SK-N-SH (cell line): ENCODE measurements at regions not wholly inside any gene's neighbourhood (a gene's known extent, or its start where the extent isn't known, plus 50 kb on each side); places are given as distances from the start of the nearest gene placed in this dataset.

Experiments used
- CTCF ChIA-PET: fragments of 300-600, 350-600 bp; formaldehyde crosslinking; extraction: SDS; loops from one replicate; lab custom pipeline; 2021; lab: Yijun Ruan, JAX
- POLR2A ChIA-PET: fragments of 350-600 bp; sonication (Branson Sonifier 250); formaldehyde crosslinking; extraction: SDS; loops from one replicate; lab custom pipeline; 2020; ENCODE audit warnings: antibody characterized with exemption, inconsistent platforms; lab: Yijun Ruan, JAX
- DNase-seq: peaks from one replicate; pipeline ENCODE4 v3.0.0; 2012
- H2AFZ ChIP-seq: fragments of 200-600 bp; sonication (generic); 2 replicates; pipeline ENCODE4 v1.8.1; 2016; ENCODE audit warnings: antibody characterized with exemption, mild to moderate bottlenecking, low read depth
- H3F3A ChIP-seq: fragments of 200-600 bp; sonication (generic); replicated peaks from 2 replicates; pipeline ENCODE3; 2016; ENCODE audit warnings: antibody characterized with exemption, mild to moderate bottlenecking; ENCODE audit not compliant: insufficient read depth
- H3K27ac ChIP-seq, 2 experiments: fragments of 200-500 bp in 1 of 2; fragments of 200-600 bp in 1 of 2; sonication (Bioruptor generic) in 1 of 2; sonication (generic), shearing (Covaris generic) in 1 of 2; 2 replicates each; pipeline versions ENCODE4 v1.5.1 to v1.6.1; 2014 to 2016; ENCODE audit warnings: low read depth in 2 of 2, inconsistent platforms in 1 of 2, low read length in 1 of 2, mild to moderate bottlenecking in 1 of 2, mixed read lengths in 1 of 2
- H3K27me3 ChIP-seq: fragments of 200-600 bp; sonication (generic), shearing (Covaris generic); 2 replicates; pipeline ENCODE4 v1.6.1; 2016; ENCODE audit warnings: mixed run types; ENCODE audit not compliant: insufficient read depth
- H3K36me3 ChIP-seq, 2 experiments: fragments of 200-500 bp in 1 of 2; fragments of 200-600 bp in 1 of 2; sonication (Bioruptor generic) in 1 of 2; sonication (generic) in 1 of 2; replicated peaks in 1 of 2; 2 replicates each; pipeline versions ENCODE3 to v1.5.1; 2014 to 2016; ENCODE audit warnings: low read length in 1 of 2, mild to moderate bottlenecking in 1 of 2; ENCODE audit not compliant: insufficient read depth in 2 of 2, control insufficient read depth in 1 of 2
- H3K4me1 ChIP-seq, 2 experiments: fragments of 200-500 bp in 1 of 2; fragments of 200-600 bp in 1 of 2; sonication (Bioruptor generic) in 1 of 2; sonication (generic), shearing (Covaris generic) in 1 of 2; 2 replicates each; pipeline versions ENCODE4 v1.5.1 to v1.6.1; 2014 to 2016; ENCODE audit warnings: low read depth in 1 of 2, low read length in 1 of 2, mixed run types in 1 of 2; ENCODE audit not compliant: insufficient read depth in 2 of 2, control insufficient read depth in 1 of 2
- H3K4me2 ChIP-seq: fragments of 200-600 bp; sonication (generic), shearing (Covaris generic); 2 replicates; pipeline ENCODE4 v1.6.1; 2017; ENCODE audit warnings: mixed run types
- H3K4me3 ChIP-seq, 2 experiments: fragments of 200-500 bp in 1 of 2; fragments of 200-600 bp in 1 of 2; sonication (Bioruptor generic) in 1 of 2; sonication (generic), shearing (Covaris generic) in 1 of 2; 2 replicates each; pipeline versions ENCODE4 v1.5.1 to v1.8.1; 2014 to 2016; ENCODE audit warnings: low read depth in 2 of 2, inconsistent platforms in 1 of 2, low read length in 1 of 2, mild to moderate bottlenecking in 1 of 2, mixed read lengths in 1 of 2, moderate library complexity in 1 of 2
- H3K79me2 ChIP-seq: fragments of 200-600 bp; sonication (generic); 2 replicates; pipeline ENCODE4 v1.8.1; 2017; ENCODE audit warnings: mild to moderate bottlenecking; ENCODE audit not compliant: insufficient read depth
- H3K9ac ChIP-seq: fragments of 200-600 bp; sonication (generic); 2 replicates; pipeline ENCODE4 v1.6.1; 2017; ENCODE audit warnings: mixed run types
- H3K9me2 ChIP-seq: fragments of 200-600 bp; sonication (generic); 2 replicates; pipeline ENCODE4 v1.6.1; 2017; ENCODE audit warnings: mixed run types
- H3K9me3 ChIP-seq: fragments of 200-600 bp; sonication (generic); 2 replicates; pipeline ENCODE4 v1.6.1; 2017; ENCODE audit warnings: mixed run types, mild to moderate bottlenecking, moderate library complexity
- H4K20me1 ChIP-seq: fragments of 200-600 bp; sonication (generic); 2 replicates; pipeline ENCODE4 v1.6.1; 2017; ENCODE audit warnings: mild to moderate bottlenecking, mixed run types; ENCODE audit not compliant: insufficient read depth
- CHD2 ChIP-seq: fragments of 150-350 bp; IDR thresholded peaks from 2 replicates; pipeline ENCODE4 v1.6.1; 2018; ENCODE audit warnings: low read length; ENCODE audit not compliant: partially characterized antibody
- CTCF ChIP-seq: fragments of 200-600 bp; sonication (generic); IDR thresholded peaks from 2 replicates; pipeline ENCODE4 v1.6.1; 2017; ENCODE audit warnings: antibody characterized with exemption, mild to moderate bottlenecking, moderate library complexity
- ELF1 ChIP-seq: IDR thresholded peaks from 2 replicates; pipeline ENCODE4 v1.4.0; 2012
- EZH2phosphoT487 ChIP-seq: fragments of 200-600 bp; sonication (generic); IDR thresholded peaks from 2 replicates; pipeline ENCODE4 v1.6.1; 2017; ENCODE audit warnings: low read depth, mixed run types, mild to moderate bottlenecking, antibody characterized with exemption, moderate library complexity, borderline replicate concordance
- FOSL2 ChIP-seq: IDR thresholded peaks from 2 replicates; pipeline ENCODE4 v1.4.0; 2012; ENCODE audit warnings: low read depth, mild to moderate bottlenecking, moderate library complexity, borderline replicate concordance
- FOXJ3 ChIP-seq: sonication (generic); formaldehyde crosslinking; IDR thresholded peaks from 2 replicates; pipeline ENCODE4 v1.5.1; 2020; ENCODE audit warnings: mild to moderate bottlenecking, missing genetic modification reagents
- MAX ChIP-seq: IDR thresholded peaks from 2 replicates; pipeline ENCODE4 v1.4.0; 2012; ENCODE audit warnings: low read depth
- MEF2A ChIP-seq: IDR thresholded peaks from 2 replicates; pipeline ENCODE4 v1.4.0; 2012; ENCODE audit warnings: low read depth, borderline replicate concordance
- MXI1 ChIP-seq: IDR thresholded peaks from 2 replicates; pipeline ENCODE4 v1.6.1; 2012; ENCODE audit warnings: mild to moderate bottlenecking, low read depth, low read length, improper control_type of control experiment
- NFIC ChIP-seq: IDR thresholded peaks from 2 replicates; pipeline ENCODE4 v1.4.0; 2012; ENCODE audit warnings: borderline replicate concordance
- POLR2AphosphoS5 ChIP-seq: IDR thresholded peaks from 2 replicates; pipeline ENCODE4 v1.6.1; 2012; ENCODE audit warnings: low read depth, low read length
- RAD21 ChIP-seq: IDR thresholded peaks from 2 replicates; pipeline ENCODE4 v1.6.1; 2012; ENCODE audit warnings: mild to moderate bottlenecking, low read length
- RCOR1 ChIP-seq: fragments of 150-350 bp; IDR thresholded peaks from 2 replicates; pipeline ENCODE4 v1.6.1; 2017; ENCODE audit warnings: antibody characterized with exemption, low read length
- RFX5 ChIP-seq: IDR thresholded peaks from 2 replicates; pipeline ENCODE4 v1.6.1; 2012; ENCODE audit warnings: mild to moderate bottlenecking, improper control_type of control experiment, low read length
- RXRA ChIP-seq: IDR thresholded peaks from 2 replicates; pipeline ENCODE4 v1.4.0; 2012; ENCODE audit warnings: low read depth, mild to moderate bottlenecking, borderline replicate concordance
- SIN3A ChIP-seq: IDR thresholded peaks from 2 replicates; pipeline ENCODE4 v1.6.1; 2012; ENCODE audit warnings: low read depth, mild to moderate bottlenecking, low read length, moderate library complexity, borderline replicate concordance
- SMC3 ChIP-seq: IDR thresholded peaks from 2 replicates; pipeline ENCODE4 v1.6.1; 2012; ENCODE audit warnings: low read depth, low read length, improper control_type of control experiment
- TAF1 ChIP-seq: IDR thresholded peaks from 2 replicates; pipeline ENCODE4 v1.6.1; 2012; ENCODE audit warnings: low read depth, mild to moderate bottlenecking, low read length, moderate library complexity, borderline replicate concordance
- TCF12 ChIP-seq: IDR thresholded peaks from 2 replicates; pipeline ENCODE4 v1.4.0; 2012
- TEAD4 ChIP-seq: IDR thresholded peaks from 2 replicates; pipeline ENCODE4 v1.4.0; 2012; ENCODE audit warnings: mild to moderate bottlenecking, borderline replicate concordance; ENCODE audit not compliant: insufficient read depth
- ZBTB33 ChIP-seq: IDR thresholded peaks from 2 replicates; pipeline ENCODE4 v1.4.0; 2012; ENCODE audit warnings: low read depth, borderline replicate concordance
- WGBS: methylation state at CpG from one replicate; pipeline ENCODE4 v1.1.6; 2017; ENCODE audit warnings: low lambda C conversion rate; 5-methylcytosine and 5-hydroxymethylcytosine counted together
- TF ChIP-seq, protein P1 (sequence below): IDR thresholded peaks from 2 replicates; pipeline ENCODE4 v1.4.0; 2012; ENCODE audit warnings: low read depth, borderline replicate concordance
- TF ChIP-seq, protein P2 (sequence below): IDR thresholded peaks from 2 replicates; pipeline ENCODE4; 2012

GRCh38 chr1:65596768-65597167, 176.3 kb downstream of the LEPR start:
- H3K4me3 ChIP-seq, result no peak overlapping the region
- no peak overlapping the region for H2AFZ ChIP-seq
- no peak for TF ChIP-seq MXI1
- no peak for TF ChIP-seq TAF1
- no peak for TF ChIP-seq TEAD4
- no peak for TF ChIP-seq SMC3
- TF ChIP-seq EZH2phosphoT487, result no peak
- no peak for TF ChIP-seq RCOR1
- no peak for TF ChIP-seq SIN3A
- TF ChIP-seq FOXJ3 (CRISPR knock-in tag), result no peak
- no peak for TF ChIP-seq ELF1
- no peaks in the 10 kb centered on the region for H3K9me3 ChIP-seq
- ChIA-PET POLR2A (no interaction called here), CTCF (interaction anchor here (1.6 kb wide), 1 partner anchor 91 kb away, joined by 6 read pairs; no protein-coding TSS in a partner anchor)
- no peak overlapping the region for H3K27ac ChIP-seq
- H3K9me2 ChIP-seq, result no peaks in the 10 kb centered on the region
- no peaks in the 10 kb centered on the region for H3K36me3 ChIP-seq
- no peaks in the 10 kb centered on the region for H3K79me2 ChIP-seq
- no peak for DNase-seq
- no peaks in the 10 kb centered on the region for H3K4me1 ChIP-seq
- no peaks in the 10 kb centered on the region for H4K20me1 ChIP-seq
- WGBS, result 96% methylated on average over 2 of the region's 2 CpGs
- H3K9ac ChIP-seq, result no peak overlapping the region
- no peaks in the 10 kb centered on the region for H3K27me3 ChIP-seq
- H3F3A ChIP-seq, result no peaks in the 10 kb centered on the region
- no peak overlapping the region for H3K4me2 ChIP-seq

- POLR2A ChIA-PET, result no interaction called here
- Histone ChIP-seq H3K79me2 (no peaks in the 10 kb centered on the region), H3K4me2 (no peak overlapping the region), H3K36me3 (no peaks in the 10 kb centered on the region), H3K9me2 (no peaks in the 10 kb centered on the region), H3K9ac (no peak overlapping the region), H3K27ac (no peak overlapping the region), H3K4me3 (no peak overlapping the region), H4K20me1 (no peaks in the 10 kb centered on the region), H3K9me3 (no peaks in the 10 kb centered on the region), H3F3A (no peaks in the 10 kb centered on the region), H2AFZ (no peak overlapping the region), H3K27me3 (no peaks in the 10 kb centered on the region), H3K4me1 (peaks cover 0 to 6% of the 10 kb centered on the region in 2 experiments; a peak in 1 of 4 replicates)
- 70% methylated on average over 1 of the region's 1 CpG for WGBS
- no peak for DNase-seq
- CTCF ChIA-PET, result no interaction called here
- TF ChIP-seq MEF2A (no peak), RCOR1 (no peak), RAD21 (no peak), CTCF (no peak), TAF1 (no peak), FOSL2 (no peak), ELF1 (no peak), SMC3 (no peak), ZBTB33 (no peak), MAX (no peak), TCF12 (no peak), NFIC (no peak), RFX5 (no peak), POLR2AphosphoS5 (no peak), RXRA (no peak), FOXJ3 (CRISPR knock-in tag) (no peak), CHD2 (no peak)
- TF ChIP-seq, protein P1, sequence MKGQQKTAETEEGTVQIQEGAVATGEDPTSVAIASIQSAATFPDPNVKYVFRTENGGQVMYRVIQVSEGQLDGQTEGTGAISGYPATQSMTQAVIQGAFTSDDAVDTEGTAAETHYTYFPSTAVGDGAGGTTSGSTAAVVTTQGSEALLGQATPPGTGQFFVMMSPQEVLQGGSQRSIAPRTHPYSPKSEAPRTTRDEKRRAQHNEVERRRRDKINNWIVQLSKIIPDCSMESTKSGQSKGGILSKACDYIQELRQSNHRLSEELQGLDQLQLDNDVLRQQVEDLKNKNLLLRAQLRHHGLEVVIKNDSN, result no peak
- TF ChIP-seq, protein P2, sequence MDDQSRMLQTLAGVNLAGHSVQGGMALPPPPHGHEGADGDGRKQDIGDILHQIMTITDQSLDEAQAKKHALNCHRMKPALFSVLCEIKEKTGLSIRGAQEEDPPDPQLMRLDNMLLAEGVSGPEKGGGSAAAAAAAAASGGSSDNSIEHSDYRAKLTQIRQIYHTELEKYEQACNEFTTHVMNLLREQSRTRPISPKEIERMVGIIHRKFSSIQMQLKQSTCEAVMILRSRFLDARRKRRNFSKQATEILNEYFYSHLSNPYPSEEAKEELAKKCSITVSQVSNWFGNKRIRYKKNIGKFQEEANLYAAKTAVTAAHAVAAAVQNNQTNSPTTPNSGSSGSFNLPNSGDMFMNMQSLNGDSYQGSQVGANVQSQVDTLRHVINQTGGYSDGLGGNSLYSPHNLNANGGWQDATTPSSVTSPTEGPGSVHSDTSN, result no peak
These were observed 185.2 kb downstream of the LEPR start for GRCh38 chr1:65605621-65606020.
